Stimulated activated CD4-positive, alpha-beta T cell treated with anti-CD3 and anti-CD28 coated beads, Interleukin-12 subunit alpha, Interleukin-12 subunit beta, amount 100 ng/mL, for 24 hours (primary cell): ENCODE measurements at regions not wholly inside any gene's neighbourhood (a gene's known extent, or its start where the extent isn't known, plus 50 kb on each side); places are given as distances from the start of the nearest gene placed in this dataset.
"Not testable (repeated sequence)": the region's sequence is repeated elsewhere in the genome, so short reads cannot be mapped to it uniquely, and the experiment has no call there.

ENCODE experiments used
- DNase-seq, 2 experiments: peaks; one replicate each; pipeline ENCODE4 v3.0.0-alpha.2; 2020; ENCODE audit warnings: low read depth in 2 of 2

DNA sequence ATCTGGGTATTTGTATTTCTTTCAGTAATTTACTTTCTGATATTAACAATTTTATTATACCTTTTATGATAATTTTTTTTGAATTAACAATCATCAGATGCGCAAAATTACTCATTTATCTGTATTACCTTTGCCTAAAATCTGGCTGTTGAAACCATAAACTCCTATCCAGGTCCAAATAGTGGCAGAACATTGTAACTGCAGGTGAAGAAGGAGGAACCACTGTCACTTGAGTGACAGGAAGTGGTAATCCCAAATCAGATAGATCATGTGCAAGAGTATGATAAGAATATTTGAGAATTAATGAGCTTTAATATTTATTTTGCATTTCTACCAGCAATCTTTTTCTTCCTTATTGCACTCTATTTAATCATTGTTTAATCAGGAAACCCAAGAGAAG lies 139.3 kb upstream of the TLE4 start:
- DNase-seq = no peak

DNA sequence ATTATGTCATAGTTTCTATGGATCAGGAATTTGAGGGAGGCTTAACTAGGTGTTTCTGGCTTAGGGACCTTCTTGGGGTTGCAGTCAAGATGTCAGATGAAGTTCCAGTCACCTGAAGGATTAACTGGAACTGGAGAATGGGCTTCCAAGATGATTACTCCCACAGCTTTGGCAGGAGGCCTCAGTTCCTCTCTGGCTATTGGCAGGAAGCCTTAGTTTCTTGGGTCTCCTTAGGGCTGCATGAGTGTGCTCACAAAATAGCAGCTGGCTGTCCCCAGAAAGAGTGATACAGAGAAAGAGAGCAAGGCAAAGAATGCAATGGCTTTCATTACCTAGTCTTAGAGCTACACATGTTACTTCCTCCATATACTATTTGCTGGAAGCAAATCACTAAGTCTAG lies 138.1 kb upstream of the TLE4 start:
- DNase-seq = no peak

DNA sequence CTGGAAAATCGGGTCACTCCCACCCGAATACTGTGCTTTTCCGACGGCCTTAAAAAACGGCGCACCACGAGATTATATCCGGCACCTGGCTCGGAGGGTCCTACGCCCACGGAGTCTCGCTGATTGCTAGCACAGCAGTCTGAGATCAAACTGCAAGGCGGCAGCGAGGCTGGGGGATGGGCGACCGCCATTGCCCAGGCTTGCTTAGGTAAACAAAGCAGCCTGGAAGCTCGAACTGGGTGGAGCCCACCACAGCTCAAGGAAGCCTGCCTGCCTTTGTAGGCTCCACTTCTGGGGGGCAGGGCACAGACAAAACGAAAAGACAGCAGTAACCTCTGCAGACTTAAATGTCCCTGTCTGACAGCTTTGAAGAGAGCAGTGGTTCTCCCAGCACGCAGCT lies 132.5 kb upstream of the TLE4 start:
- not testable (repeated sequence) for DNase-seq

DNA sequence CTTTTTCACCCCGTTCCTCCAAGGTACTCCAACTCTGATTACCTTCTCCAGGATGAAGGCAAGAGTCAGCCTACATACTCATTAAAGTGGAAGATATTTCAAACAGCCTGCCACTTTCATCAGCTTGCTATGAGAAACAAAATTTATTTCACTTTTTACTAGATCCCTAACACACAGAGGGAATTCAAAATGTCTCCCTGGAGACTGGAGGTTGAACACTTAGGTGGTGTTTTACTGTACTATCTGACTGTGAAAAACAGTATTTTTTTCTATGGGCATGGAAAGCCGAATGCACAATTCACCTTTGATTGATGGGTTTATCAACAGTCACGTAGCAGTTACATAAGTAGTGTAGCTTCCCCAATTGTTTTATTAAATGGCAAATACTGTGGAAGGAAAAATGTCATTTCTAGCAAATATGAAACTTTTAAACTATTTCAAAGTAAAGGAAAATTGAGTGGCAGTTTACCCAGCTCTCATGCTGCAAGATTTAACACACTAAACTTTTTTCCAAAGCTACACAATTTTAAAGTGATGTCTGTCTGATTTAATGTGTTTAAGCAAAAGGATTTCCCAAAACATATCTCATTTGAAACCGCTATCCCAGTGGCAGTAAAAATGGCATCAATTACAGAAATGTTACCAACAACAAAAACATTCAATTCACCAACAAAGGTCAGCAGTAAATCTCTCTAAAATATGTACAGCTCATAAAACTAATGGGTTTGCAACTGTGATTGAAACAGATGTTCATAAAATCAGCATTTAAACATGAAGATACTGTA lies 125.0 kb upstream of the TLE4 start:
- no peak for DNase-seq

DNA sequence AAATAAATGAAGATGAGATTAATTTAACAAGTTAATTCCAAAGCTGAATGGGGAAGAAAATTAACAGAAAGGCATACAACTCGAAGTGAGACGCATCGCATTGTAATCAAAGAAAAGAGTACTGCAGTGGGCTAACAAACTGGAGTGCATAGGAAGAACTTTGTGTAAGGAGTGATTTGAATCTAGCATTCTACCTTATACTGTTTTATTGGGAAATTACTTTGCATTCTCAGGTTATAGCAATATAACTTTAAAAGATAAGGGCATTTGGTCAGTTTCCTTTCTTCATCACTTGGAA lies 124.5 kb upstream of the TLE4 start:
- DNase-seq = no peak

DNA sequence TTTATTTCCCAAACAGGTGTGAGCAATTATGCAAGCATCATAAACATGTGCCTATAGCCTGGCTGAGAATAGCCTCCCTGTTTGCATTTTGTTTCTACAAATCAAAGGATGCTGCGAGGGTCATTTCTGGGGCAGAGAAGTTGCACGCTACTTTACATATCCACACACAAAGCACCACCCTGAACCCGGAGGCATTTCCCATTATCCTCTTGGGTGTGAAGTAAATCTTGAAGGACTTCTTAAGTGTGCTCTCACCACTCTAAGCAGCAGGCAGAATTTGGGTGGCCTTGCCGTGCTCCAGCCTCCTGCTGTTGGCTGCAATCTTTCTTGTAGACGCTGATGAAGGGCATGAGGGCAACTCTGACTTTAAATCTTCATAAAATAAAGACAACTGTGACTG lies 124.0 kb upstream of the TLE4 start:
- DNase-seq = no peak

GRCh38 chr9:79452265-79452664 lies 119.5 kb upstream of the TLE4 start:
- DNase-seq = no peak

DNA sequence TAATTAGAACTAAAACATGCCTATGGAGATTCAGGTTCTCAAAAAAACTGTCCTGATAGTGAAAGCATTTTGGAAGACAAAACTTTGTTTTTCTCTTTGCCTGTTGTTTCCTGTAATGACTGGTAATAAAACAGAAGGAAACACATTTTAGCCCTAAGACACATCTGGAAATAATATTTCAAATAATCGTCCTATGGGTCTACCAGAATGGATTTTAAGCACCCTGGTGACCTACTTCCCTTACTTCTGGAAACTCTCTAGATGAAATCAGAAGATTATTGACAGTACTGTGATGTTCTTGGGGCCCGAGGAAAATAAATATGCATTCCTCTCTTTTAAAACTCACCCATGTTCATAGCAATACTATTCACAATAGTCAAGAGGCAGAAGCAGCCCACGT lies 110.1 kb upstream of the TLE4 start:
- no peak for DNase-seq

GRCh38 chr9:79465156-79465555 lies 106.6 kb upstream of the TLE4 start:
- DNase-seq = no peak

DNA sequence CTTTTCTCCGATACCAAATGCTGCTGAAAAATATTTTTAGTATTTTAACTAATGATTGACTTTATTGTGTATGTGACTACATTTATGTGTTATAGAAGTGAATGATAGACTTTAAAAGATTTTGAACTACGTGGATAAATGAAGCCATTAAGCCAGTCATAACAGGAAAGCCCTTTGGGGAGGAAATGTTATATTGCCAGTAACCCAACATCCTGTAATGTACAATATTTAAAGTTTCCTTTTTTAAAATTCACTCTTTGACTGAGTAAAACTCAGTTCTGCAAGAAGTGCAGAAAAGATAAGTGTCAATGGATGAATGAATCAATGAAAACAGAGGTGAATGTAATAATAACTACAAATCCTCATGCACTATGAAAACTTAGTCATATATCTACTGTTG lies 102.6 kb upstream of the TLE4 start:
- DNase-seq = no peak

DNA sequence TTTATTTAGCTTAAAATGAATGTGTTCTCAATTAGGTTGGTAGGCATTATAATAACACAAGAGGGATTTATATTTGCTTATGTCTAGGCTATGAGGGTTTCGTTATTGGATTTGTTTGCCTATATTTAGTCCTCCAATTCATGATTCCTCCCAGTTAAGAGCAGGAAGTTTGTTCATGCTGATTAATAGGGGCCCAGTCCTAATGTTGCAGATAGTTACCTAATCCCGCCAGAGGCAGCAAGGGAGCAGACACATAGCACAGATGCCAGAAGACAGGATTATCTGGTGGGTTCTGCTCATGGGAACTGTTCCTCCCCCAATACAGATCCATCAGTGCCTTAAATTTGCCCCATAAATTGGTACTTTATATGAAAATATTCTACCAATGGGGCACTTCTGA lies 100.8 kb upstream of the TLE4 start:
- DNase-seq = no peak

DNA sequence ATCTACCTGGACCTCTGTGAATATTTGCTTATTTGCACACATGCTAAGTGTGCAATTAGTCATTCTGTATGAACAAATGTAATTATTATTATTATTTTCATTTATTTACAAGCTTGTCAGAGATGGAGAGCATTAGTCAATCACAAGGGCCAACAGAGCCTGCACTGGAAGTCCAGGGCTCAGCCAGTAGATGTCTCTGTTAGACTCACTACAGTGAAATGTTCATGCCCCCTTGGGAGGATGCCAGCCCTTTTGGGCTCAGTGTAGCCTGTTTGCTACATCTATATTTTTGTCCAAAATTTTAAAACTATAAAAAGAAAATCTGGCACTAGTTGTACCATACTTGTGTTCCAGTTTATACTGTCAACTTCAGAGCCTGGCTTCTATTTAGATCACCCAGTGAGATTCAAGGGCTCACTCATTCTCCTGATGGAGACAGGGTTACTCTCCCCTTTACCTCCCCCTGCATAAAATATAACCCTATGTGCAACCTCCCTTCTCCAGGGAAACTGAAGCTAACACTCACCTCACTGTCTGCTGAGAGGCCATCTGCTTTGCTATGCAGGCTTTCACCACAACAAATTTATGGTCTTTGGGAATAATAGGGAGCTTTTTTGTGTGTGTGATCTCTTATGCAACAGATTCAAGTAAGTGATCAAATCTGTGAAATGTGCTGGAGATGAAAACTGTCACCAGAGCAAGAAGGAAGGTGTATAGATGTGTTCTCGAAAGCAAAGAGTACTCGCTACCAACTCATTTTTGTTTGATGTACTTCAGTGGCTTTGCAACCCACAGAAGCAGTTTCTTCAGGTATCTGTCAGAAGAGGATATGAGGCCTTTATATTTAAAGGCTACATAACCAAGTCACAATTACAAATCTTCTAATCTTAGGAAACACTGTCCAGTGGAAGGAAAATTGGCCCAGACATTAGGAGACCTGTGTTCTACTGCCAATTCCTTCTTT lies 99.9 kb upstream of the TLE4 start:
- no peak for DNase-seq

DNA sequence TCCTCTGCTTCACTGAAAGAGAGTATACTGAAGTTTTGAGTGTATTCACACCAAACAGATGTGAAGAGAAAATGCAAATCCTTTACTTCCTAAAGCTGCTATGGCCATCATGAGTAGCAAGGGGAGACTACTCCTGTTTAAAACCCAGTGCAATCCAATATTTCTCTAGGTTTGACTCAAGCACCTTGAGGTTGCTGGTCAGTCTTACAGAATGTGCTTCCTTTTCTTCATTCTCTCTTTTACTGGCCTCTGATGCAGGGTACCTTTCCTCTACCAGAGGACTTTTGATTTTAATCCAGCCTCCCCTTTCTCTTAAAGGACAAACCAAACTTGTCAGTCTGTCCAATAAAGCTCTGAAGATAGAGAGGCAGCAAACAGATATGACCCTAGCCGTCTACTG lies 98.1 kb upstream of the TLE4 start:
- DNase-seq = no peak

DNA sequence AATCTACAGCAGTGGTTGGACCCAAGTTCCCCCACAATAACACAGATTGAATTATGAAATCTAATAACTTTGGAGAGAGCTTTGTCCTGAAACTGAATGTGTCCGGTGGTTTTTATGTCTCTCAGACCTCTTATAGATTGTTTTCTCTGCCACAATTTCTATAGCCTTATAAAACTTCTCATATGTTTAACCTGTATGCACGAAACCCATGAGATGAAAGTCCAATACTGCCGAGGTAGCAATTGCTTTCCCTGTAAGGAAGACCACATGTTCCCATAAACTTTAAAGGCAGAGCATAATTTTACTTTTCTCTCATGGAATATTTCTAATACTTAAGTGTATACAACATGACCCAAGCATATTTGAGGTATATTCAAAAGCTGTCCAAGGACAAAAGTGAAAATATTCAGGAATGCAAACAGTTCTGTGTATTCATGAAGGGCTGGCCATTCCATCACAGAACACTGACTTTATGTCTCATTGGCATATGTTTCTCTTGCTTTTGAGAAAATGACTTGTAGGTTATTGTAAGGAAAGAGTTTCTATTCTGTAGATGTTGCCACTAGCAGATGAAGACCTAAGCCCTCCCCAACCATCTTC lies 94.4 kb upstream of the TLE4 start:
- DNase-seq = no peak

- no peak for DNase-seq
Measured at GRCh38 chr9:79477955-79478771, 93.6 kb upstream of the TLE4 start.

DNA sequence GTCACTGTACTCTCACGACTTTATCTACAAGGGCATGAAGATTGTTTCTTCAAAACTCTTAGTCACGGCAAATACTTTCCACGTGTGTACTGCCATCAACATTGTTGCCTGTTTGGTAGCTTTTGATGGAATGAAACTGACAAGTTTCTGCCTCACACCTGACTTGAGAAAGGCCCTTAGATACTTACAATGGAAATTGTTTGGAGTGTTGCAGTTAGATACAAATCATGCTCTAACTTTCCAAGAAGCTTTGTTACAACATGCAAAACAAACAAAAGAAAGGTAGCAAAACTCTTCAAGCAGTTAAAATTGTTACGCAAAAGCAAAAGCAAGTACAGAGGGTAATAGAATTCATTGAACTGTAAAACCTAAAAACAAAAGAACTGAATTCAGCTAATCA lies 91.1 kb upstream of the TLE4 start:
- no peak for DNase-seq

DNA sequence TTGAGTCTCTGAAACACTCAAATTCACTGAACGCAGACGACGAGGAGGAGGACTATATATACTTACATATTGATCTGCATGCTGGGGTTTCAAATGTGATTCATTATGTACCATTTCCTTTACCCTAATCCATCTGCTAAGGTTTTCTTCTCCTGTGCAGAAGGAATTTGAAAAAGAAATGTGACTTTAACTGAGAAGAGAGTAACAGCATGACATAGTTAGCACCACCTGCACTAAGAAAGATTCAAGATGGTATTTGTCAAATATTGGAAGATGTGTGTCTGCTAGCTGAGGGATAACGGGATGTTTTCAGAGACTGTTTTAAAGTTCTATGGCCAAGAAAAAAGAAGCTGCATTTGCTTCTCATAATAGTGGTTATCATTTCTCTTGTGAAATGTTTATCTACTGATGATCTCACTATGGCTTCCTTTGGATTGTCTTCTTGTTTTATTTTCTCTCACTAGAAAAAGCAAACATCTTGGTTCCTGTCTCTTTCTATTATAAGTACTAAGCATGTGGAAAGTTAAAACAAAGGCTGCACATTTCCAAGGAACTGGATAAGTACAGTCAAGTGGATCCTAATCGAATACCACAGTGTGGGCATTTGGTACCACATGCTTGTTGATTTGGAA lies 89.8 kb upstream of the TLE4 start:
- no peak for DNase-seq

- DNase-seq = no peak
Measured at GRCh38 chr9:79485258-79485657, 86.5 kb upstream of the TLE4 start.

GRCh38 chr9:79489261-79490000 lies 82.3 kb upstream of the TLE4 start:
- DNase-seq = no peak

- no peak for DNase-seq
Measured at GRCh38 chr9:79490657-79491248, 81.0 kb upstream of the TLE4 start.
